ENCODE measurements at regions not wholly inside any gene's neighbourhood (a gene's known extent, or its start where the extent isn't known, plus 50 kb on each side); places are given as distances from the start of the nearest gene placed in this dataset.
"Not testable (repeated sequence)": the region's sequence is repeated elsewhere in the genome, so short reads cannot be mapped to it uniquely, and the experiment has no call there.

DNA sequence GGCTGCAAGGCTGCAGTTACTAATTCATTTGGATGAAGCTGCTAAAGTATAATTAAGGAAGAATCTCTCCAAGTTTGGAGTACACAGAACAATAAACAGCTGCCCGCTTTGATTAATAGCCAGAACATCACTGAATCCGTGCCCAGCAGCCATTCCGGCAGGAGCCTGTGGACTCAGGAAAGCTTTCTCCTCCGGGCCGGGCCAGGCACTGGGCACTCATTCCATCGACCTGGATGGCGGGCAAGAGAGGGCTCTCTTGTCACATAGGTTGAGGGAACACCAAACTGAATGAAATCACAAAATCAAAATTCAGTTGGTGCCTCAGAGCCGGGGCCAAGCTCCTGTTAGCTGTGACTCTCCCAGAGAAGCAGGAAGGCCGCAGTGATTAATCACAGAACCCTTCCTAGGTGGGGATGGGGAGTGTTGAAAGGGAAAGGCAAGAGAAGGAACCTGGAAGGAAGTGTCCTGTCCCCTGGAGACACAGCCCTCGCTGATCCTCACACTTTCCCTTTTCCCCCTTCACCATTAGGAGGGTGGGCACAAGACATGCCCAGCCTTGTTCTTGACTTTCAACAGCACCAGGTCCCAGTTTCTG, 306.7 kb downstream of the NPHP4 start:
- TF ChIP-seq, protein P1, sequence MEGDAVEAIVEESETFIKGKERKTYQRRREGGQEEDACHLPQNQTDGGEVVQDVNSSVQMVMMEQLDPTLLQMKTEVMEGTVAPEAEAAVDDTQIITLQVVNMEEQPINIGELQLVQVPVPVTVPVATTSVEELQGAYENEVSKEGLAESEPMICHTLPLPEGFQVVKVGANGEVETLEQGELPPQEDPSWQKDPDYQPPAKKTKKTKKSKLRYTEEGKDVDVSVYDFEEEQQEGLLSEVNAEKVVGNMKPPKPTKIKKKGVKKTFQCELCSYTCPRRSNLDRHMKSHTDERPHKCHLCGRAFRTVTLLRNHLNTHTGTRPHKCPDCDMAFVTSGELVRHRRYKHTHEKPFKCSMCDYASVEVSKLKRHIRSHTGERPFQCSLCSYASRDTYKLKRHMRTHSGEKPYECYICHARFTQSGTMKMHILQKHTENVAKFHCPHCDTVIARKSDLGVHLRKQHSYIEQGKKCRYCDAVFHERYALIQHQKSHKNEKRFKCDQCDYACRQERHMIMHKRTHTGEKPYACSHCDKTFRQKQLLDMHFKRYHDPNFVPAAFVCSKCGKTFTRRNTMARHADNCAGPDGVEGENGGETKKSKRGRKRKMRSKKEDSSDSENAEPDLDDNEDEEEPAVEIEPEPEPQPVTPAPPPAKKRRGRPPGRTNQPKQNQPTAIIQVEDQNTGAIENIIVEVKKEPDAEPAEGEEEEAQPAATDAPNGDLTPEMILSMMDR (IDR thresholded peaks at IDR 0.05; ENCODE audit: insufficient read depth, low read depth, low read length, missing control alignments), result no peak
- peak; percentile 57 for DNase-seq (ENCODE audit: low read depth)
- H3K4me3 ChIP-seq (ENCODE audit: low read length), result no peak overlapping the region

DNA sequence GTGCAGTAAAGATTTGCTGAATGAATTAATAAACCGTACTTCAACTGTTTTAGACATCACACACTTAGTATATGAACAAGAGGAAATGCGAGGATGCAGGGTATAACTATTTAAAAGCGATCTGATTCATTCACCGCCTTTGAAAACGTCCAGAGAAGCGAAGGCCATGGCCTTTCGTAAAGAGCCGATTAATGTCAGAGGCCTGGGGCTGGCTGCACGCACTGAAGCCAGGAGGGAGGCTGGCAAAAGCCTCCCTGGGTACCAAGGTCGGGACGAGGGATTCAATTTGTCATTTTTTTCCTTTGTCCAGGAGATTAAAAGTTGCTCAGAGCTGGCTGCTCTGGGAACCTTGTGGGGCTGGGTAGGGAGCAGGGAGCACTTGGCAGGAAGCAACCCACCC, 307.4 kb downstream of the NPHP4 start:
- no peak overlapping the region for H3K4me3 ChIP-seq (ENCODE audit: low read length)
- TF ChIP-seq, protein P1 (IDR thresholded peaks at IDR 0.05; ENCODE audit: insufficient read depth, low read depth, low read length, missing control alignments), result no peak
- DNase-seq (ENCODE audit: low read depth), result no peak

DNA sequence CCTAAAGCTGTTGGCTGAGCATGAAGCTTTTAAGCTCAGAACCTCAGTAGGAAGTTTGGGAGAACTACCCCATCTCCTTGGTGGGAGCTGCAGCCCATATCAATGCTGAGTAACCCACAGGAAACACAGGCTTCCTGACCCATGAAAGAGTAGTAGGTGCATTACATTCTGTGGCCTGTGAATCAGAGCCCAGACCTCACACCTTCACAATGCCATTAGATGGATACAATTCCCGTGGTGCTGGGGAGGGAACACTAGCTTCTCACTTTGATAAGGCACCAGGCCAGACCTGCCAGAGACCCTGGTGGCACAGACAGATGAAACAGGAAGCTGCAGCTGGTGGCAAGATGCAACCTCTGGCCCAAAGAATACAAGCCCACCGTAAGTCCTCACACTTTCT, 308.8 kb downstream of the NPHP4 start:
- no peak overlapping the region for H3K4me3 ChIP-seq (ENCODE audit: low read length)
- DNase-seq (ENCODE audit: low read depth), result peak; percentile 13
- TF ChIP-seq, protein P1 (IDR thresholded peaks at IDR 0.05; ENCODE audit: insufficient read depth, low read depth, low read length, missing control alignments), result no peak

DNA sequence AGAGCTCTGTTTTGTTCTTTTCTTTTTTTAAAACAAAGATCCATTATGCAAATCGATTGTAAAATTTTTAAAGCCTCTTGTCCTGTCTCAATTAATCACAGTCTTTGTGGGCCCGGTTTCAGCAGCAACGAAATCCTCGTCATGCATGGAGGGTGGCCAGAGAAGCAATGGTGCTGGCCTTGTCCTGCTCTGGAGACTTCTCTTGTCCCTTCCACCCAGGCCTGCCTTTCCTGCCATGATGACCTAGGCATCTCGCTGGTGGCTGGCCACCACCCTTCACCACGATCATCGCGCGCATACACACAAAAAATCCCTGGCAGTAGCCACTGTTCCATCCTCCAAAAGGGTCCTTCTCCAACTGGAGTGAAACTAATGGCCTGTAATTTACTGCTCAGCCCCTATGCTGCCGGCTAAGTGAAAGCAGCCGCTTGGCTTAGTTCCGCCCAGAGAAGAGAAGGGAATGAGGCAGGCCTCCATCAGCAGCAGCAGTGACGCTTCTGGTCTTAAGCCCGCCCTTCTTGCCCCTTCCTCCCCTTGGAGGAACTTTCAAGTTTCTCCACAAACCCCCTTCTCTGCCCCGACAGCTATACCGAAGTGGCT, 309.5 kb downstream of the NPHP4 start:
- TF ChIP-seq, protein P1 (IDR thresholded peaks at IDR 0.05; ENCODE audit: insufficient read depth, low read depth, low read length, missing control alignments), result no peak
- H3K4me3 ChIP-seq (ENCODE audit: low read length), result no peak overlapping the region
- DNase-seq (ENCODE audit: low read depth), result no peak

DNA sequence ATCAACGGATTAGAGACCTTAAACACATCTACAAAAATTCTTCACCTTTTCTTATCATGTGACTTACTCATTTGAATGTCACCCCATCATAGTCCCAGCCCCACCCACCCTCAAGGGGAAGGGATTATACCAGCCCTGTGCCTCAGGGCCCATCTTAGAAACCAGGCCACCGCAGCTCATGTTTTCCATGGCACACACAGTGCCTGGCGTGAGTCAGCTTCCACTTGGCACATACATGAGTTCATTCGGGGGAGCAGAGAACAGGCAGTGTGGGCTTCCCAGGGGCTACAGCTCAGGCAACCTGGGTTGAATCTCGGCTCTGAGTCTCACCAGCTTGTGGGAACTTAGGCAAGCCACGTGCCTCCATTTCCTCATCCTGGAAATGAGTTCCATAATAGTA, 310.6 kb downstream of the NPHP4 start:
- TF ChIP-seq, protein P1 (IDR thresholded peaks at IDR 0.05; ENCODE audit: insufficient read depth, low read depth, low read length, missing control alignments), result no peak
- DNase-seq (ENCODE audit: low read depth), result no peak
- H3K4me3 ChIP-seq (ENCODE audit: low read length), result no peak overlapping the region

DNA sequence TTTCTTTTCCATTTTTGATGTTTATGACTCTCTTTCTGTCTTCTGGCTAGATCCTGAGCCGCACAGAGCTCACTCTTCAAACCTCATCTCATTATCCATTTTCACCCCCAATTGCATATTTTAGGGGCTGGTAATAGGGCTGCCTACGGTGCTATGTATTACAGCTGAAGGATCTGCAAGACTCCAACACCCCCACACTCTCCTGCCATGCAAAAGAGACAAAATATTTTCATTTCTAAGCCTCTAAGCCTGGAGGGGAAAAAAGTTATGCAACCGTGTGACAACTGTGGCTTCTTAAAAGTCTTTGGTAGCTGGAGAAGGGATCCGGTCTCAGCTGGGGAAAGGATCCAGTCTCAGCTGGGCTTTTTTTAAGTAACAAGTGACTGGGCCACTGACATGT, 311.6 kb downstream of the NPHP4 start:
- DNase-seq (ENCODE audit: low read depth), result no peak
- no peak overlapping the region for H3K4me3 ChIP-seq (ENCODE audit: low read length)
- TF ChIP-seq, protein P1 (IDR thresholded peaks at IDR 0.05; ENCODE audit: insufficient read depth, low read depth, low read length, missing control alignments), result no peak

DNA sequence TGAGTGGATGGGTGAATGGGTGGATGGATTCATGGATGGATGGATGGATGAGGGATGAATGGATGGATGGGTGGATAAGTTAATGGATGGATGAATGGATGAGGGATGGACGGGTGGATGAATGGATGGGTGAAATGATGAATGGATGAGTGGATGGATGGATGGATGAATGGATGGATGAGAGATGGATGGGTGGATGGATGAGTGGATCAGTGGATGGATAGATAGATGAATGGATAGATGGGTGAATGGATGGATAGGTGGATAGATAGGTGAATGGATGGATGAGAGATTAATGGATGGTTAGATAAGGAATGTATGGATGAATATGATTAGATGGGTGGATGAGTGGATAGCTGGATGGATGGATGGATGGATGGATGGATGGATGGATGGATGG, 313.5 kb downstream of the NPHP4 start:
- DNase-seq (ENCODE audit: low read depth), result no peak
- TF ChIP-seq, protein P1 (IDR thresholded peaks at IDR 0.05; ENCODE audit: insufficient read depth, low read depth, low read length, missing control alignments), result no peak
- H3K4me3 ChIP-seq (ENCODE audit: low read length), result no peak overlapping the region

DNA sequence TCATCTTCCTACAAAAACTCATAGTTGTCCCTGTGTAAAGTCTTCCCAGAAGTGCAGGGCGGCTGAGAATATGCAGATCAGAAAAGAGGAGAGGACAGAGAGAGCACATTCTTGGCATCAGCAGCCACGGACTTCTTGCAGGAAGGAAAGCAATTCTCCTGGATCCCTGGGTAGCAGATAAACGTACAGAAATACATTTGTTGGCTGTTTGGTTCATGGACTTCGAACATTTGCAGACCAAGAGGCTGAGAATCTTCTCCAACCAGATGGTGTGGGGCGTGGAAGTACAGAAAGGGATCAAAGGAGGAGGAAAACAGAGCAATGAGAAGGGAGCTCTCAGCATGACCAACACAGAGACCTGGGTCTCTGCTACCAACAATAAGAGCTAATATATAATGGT, 319.9 kb downstream of the NPHP4 start:
- DNase-seq (ENCODE audit: low read depth); H3K4me3 ChIP-seq (ENCODE audit: low read length): not testable (repeated sequence)
